GM18520 (cell line): ENCODE measurements at regions not wholly inside any gene's neighbourhood (a gene's known extent, or its start where the extent isn't known, plus 50 kb on each side); places are given as distances from the start of the nearest gene placed in this dataset.

Experiments
- ATAC-seq: cut with Tn5 transposase; IDR thresholded peaks from one replicate; pipeline ENCODE4 v1.9.1; 2021; ENCODE audit not compliant: unreplicated experiment

GRCh38 chr13:111038887-111039286, 76.2 kb upstream of the ARHGEF7 start:
- ATAC-seq = no peak

DNA sequence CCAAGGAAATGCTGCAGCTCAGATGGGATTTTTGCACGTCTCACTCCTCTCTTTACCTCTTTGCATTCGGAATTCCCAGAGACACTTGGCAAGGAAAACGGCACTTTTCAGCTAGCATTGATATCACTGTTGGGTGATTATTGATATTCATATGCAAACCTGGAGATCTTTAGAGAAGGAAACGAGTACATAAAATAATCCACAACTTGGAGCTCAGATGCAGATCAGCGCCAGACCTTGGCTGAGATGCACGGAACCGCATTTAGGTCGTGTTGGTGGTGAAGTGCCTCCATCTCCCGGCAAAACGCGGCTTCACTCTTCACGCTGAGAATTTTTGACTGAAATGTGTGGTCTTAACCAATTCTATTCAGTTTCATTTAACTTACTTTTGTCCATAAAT, 77.2 kb upstream of the ARHGEF7 start:
- no peak for ATAC-seq

DNA sequence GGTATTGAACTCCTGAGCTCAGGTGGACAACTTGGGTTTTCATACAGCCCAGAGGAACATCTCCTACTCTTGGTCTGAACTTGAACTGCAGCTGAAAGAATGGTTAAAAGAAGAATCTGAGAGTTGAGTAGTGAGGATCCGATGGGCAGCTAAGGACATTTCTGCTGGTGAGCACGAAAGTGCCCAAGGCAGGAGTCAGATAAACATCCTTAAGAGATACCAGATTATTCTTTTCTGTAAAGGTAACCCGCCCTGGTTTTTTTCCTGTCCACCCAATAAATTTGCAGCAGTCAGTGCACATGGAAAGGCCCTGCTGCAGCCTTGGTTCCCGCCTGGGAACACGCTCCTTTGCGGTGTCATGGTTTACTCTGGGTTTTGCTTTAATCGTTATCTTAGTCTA, 78.4 kb upstream of the ARHGEF7 start:
- no peak for ATAC-seq

- ATAC-seq = no peak
These were observed 79.2 kb upstream of the ARHGEF7 start for GRCh38 chr13:111035861-111036260.

- no peak for ATAC-seq
These were observed 80.3 kb upstream of the ARHGEF7 start for GRCh38 chr13:111034811-111035210.

DNA sequence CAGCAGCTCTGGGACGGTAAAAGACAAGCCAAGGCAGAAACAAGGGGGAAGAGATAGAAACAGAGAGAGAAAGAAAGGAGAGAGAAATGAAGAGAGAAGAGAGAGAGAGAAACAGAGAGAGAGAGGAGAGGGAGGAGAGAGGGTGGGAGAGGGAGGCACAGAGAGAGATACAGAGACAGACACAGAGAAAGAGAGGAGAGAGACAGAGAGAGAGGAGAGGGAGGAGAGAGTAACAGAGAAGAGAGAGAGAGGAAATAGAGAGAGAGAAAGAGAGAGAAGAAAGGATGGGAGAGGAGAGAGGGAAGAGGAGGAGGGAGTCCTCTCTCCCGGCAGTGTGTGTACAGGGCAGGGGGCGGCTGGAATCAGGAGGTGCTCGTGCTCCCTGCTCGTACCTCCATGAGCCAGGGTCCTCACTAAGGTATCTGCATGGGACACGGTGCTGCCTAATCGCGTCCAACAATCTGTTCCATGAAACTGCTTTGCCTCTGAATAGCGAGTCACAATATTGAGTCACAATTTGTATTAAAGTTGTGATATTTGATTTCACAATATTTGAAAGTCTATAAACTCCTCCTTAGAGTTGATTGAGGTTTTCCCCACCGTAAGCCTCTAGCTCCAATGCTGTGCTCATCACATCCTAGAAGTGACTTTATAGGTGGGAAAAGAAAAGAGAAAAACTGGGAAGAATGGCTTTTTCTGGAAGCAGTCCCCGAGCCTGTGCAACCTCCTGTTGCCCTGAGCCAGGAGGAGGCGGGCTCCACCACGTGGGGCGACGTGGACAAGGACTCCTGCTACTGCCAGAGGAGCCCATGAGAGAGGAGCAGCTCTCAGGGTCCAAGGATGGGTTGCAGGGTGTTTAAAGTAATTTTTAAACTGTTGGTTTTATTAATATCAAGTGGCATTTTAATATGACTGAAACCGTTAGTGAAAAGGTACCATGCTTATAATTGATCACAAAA, 81.7 kb upstream of the ARHGEF7 start:
- ATAC-seq = no peak

GRCh38 chr13:111031531-111031961, 83.6 kb upstream of the ARHGEF7 start:
- ATAC-seq = no peak

GRCh38 chr13:111029957-111030609, 85.0 kb upstream of the ARHGEF7 start:
- ATAC-seq = no peak

DNA sequence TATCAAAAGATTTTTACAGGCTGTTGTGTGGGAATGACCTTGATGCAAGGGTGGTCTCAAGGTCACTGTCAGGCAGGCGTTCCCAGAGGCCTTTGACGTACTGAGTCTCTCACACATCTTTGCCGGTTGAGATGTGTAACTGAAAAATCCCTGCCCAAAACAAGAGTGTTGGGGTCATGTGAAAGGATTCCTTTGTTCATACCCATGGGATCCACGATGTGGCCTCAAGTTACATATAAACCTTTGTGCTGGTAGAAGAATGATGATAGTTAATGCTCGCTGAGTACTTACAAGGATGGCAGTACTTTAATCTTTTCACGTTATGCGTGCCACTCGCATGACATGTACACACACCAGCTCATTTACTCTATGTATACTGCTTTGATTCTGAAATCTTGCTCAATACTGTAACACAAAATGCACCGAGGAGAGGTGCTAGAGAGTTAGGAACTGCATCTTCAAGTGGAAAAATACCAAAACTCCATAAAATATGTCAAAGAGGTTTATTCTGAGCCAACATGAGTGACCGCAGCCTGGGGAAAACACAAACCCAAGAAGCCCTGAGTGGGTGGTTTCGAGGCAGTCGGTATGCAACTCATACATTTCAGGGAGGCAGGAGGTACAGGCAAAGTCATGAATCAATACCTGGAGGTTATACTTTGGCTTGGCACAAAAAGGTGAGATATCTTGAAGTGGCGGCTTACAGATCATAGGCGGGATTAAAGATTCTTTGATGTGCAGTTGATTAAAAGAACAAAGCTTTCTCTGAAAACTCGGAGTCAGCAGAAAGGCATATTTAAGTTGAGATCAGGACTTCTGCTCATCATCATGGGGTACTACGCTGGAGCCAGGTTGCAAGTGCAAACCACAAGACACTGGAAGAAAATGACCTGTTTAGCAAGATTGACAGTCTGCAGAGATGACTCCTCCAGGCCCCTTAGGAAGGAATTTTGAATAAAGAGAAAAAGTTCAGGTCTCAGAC, 87.4 kb upstream of the ARHGEF7 start:
- ATAC-seq = no peak

GRCh38 chr13:111025310-111025709, 89.8 kb upstream of the ARHGEF7 start:
- no peak for ATAC-seq

DNA sequence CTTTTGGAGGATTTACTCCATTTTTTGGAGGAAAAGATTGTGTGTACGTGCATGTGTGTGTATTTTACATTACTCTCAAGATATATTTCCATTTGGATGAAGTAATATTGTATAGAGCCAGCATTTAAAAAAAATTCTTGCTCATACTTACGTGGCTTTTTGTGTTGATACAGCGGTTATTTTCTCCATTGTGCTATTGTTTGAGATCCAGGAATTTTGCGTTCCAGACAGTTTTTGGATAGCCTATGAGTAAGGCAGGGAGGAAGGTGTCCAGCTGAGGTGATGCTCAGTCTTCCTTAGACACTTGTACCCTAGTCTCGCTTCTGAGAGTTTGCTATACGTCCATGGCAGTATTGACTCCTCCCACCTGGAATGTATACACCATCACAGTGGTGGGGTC, 92.2 kb upstream of the ARHGEF7 start:
- no peak for ATAC-seq

GRCh38 chr13:111022241-111022640, 92.9 kb upstream of the ARHGEF7 start:
- ATAC-seq = no peak

GRCh38 chr13:111021270-111021669, 93.8 kb upstream of the ARHGEF7 start:
- ATAC-seq = no peak

- no peak for ATAC-seq
These were observed 94.6 kb upstream of the ARHGEF7 start for GRCh38 chr13:111020546-111020945.

DNA sequence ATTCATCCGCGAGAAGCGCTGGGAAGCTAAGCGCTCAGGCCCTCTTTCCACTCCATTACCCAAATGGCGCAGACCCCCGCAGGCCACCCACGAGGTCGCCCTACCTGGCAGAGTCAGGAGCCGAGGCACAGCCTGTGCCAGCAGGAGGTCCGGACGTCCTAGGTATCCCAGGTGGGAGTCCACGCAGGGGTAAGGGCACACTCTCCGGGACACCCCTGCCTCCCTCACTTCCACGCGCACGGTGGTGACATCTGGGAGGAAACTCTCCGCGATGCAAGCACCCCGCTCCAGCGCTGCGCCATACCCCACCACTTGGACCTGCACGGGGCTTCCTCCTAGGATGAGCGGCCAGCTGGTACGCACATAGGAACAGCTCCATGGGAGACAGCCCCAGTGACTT, 95.1 kb upstream of the ARHGEF7 start:
- ATAC-seq = no peak

GRCh38 chr13:111017755-111018459, 97.2 kb upstream of the ARHGEF7 start:
- no peak for ATAC-seq

DNA sequence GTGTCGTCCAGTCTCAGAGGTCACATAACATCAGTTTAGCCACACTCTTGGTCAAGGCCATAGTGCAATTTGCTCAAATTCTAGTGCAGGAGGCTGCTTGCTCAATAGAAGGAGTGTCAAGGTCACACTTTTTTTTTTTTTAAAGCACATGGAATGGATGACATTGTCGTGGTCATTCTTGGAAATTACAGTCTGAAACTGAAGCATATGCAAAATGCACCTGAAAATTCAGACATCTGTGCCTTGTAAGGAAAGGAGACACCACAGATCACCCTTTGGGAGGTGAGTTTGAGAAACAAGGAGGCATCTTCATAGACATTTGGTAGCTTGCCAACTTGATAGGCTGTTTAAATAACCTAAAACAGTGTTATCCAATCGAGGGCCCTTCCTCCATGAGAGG, 98.3 kb upstream of the ANKRD10 start:
- no peak for ATAC-seq

DNA sequence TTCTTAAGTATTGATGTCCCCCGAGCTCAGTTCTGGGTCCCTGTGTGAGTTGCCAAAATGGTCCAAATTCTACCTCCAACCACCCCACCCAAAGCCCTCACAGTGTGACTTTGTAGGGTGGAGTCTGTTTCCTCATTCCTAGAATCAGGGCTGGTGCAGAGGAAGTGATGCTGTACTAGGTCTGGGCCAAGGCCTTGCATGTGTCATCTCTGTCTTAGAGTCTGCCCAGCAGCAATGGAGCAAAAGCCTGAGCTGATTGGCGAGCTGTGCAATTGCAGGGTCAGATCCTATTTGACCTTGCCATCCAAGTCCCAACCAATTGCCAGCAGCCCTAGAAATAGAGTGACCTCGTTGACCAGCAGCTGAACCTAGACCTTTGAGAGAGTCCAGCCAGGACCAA, 97.0 kb upstream of the ANKRD10 start:
- ATAC-seq = peak; percentile 48

DNA sequence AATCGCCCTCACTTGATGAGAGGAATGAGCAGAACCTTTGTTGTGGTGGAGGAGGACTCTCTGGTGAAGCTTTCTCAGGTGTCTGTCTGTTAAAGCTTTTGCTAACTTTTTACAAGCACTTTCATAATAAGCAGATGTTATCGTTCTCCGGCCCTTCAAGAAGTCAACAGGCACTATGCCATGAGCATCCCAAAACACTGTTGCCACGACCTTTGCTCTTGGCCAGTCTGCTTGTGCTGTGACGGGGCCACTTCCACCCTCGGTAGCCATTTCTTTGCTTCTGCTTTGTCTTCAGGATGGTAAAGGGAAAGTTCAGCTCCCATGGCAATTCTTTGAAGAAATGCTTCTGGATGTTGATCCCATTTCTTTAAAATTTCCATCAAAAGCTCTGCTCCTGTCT, 93.5 kb upstream of the ANKRD10 start:
- no peak for ATAC-seq

DNA sequence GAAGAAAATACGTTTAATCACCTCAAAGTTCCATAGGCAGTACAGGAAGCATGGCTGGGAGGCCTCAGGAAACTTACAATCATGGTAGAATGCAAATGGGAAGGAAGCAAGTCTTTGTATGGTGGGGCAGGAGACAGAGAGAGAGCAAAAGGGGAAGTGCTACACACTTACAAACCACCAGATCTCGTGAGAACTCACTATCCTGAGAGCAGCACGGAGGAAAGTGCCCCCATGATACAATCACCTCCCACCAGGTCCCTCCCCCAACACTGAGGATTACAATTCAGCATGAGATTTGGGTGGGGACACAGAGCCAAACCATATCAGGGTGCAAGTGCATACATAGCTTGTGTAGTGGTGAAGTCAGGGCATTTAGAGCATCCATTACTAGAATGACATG, 92.3 kb upstream of the ANKRD10 start:
- ATAC-seq = no peak
